Gastroesophageal sphincter (tissue), 3 donors: ENCODE measurements at regions not wholly inside any gene's neighbourhood (a gene's known extent, or its start where the extent isn't known, plus 50 kb on each side); places are given as distances from the start of the nearest gene placed in this dataset.

Experiments used
- CTCF ChIP-seq, 4 experiments: fragments of 200-600 bp in 2 of 4; fragments of 450-650 bp in 2 of 4; sonication (generic) in 1 of 4; IDR thresholded peaks; one replicate each; pipeline ENCODE4 v1.5.1; 2017 to 2019; ENCODE audit warnings: antibody characterized with exemption in 4 of 4, mild to moderate bottlenecking in 2 of 4, moderate library complexity in 2 of 4
- EP300 ChIP-seq: sonication (generic); formaldehyde crosslinking; IDR thresholded peaks from one replicate; pipeline ENCODE4 v1.6.1; 2017; ENCODE audit warnings: antibody characterized with exemption, mild to moderate bottlenecking
- POLR2A ChIP-seq, 2 donors: fragments of 450-650 bp; IDR thresholded peaks; one replicate each; pipeline ENCODE4 v1.6.1; 2017; ENCODE audit warnings: antibody characterized with exemption in 2 of 2, mild to moderate bottlenecking in 2 of 2, moderate library complexity in 1 of 2
- POLR2AphosphoS5 ChIP-seq: sonication (generic); formaldehyde crosslinking; IDR thresholded peaks from one replicate; pipeline ENCODE4 v1.6.1; 2017; ENCODE audit warnings: antibody characterized with exemption

- TF ChIP-seq POLR2AphosphoS5 (no peak), CTCF (IDR thresholded peaks at IDR 0.05) (no peak), POLR2A (IDR thresholded peaks at IDR 0.05) (no peak), EP300 (no peak)
These were observed 52.4 kb upstream of the SSX2IP start for GRCh38 chr1:84742653-84743052.
